Smooth muscle cell (in vitro differentiated cells): ENCODE measurements at regions not wholly inside any gene's neighbourhood (a gene's known extent, or its start where the extent isn't known, plus 50 kb on each side); places are given as distances from the start of the nearest gene placed in this dataset.

Source experiments
- DNase-seq: peaks from one replicate; lab custom pipeline; 2025; ENCODE audit not compliant: unreplicated experiment; lab: John Stamatoyannopoulos, UW
- H2AFZ ChIP-seq: fragments of 200-600 bp; sonication (generic); 2 replicates; pipeline ENCODE4 v1.6.0; 2016; ENCODE audit warnings: antibody characterized with exemption, low read depth, mild to moderate bottlenecking
- H3F3A ChIP-seq: fragments of 200-600 bp; sonication (generic); 2 replicates; pipeline ENCODE4 v1.6.0; 2017; ENCODE audit warnings: antibody characterized with exemption, low read depth
- H3K27ac ChIP-seq: fragments of 200-600 bp; sonication (generic); 2 replicates; pipeline ENCODE4 v1.5.1; 2016; ENCODE audit warnings: low read depth, mild to moderate bottlenecking
- H3K27me3 ChIP-seq: fragments of 200-600 bp; sonication (generic); 2 replicates; pipeline ENCODE4 v1.6.1; 2016; ENCODE audit warnings: low read depth, mild to moderate bottlenecking
- H3K36me3 ChIP-seq: fragments of 200-600 bp; sonication (generic); 2 replicates; pipeline ENCODE4 v1.5.1; 2016; ENCODE audit warnings: low read depth
- H3K4me1 ChIP-seq: fragments of 200-600 bp; sonication (generic); 2 replicates; pipeline ENCODE4 v1.5.1; 2016; ENCODE audit warnings: low read depth
- H3K4me2 ChIP-seq: fragments of 200-600 bp; sonication (generic); 2 replicates; pipeline ENCODE4 v1.6.0; 2016; ENCODE audit warnings: mild to moderate bottlenecking
- H3K4me3 ChIP-seq: fragments of 200-600 bp; sonication (generic); 2 replicates; pipeline ENCODE4 v1.5.1; 2016; ENCODE audit warnings: mild to moderate bottlenecking
- H3K79me2 ChIP-seq: fragments of 200-600 bp; sonication (generic); 2 replicates; pipeline ENCODE4 v1.6.0; 2016; ENCODE audit warnings: low read depth, mild to moderate bottlenecking
- H3K9ac ChIP-seq: fragments of 200-600 bp; sonication (generic); 2 replicates; pipeline ENCODE4 v1.6.0; 2016; ENCODE audit warnings: low read depth
- H3K9me3 ChIP-seq: fragments of 200-600 bp; sonication (generic); replicated peaks from 2 replicates; pipeline ENCODE4 v1.5.1; 2016; ENCODE audit warnings: low read depth
- H4K20me1 ChIP-seq: fragments of 200-600 bp; sonication (generic); 2 replicates; pipeline ENCODE4 v1.6.0; 2016; ENCODE audit warnings: low read depth
- WGBS: methylation state at CpG from one replicate; pipeline ENCODE4 v1.1.7; 2016; ENCODE audit warnings: low lambda C conversion rate; 5-methylcytosine and 5-hydroxymethylcytosine counted together
- TF ChIP-seq, protein P1 (sequence below): fragments of 200-600 bp; sonication (generic); IDR thresholded peaks from 2 replicates; pipeline ENCODE4 v1.5.1; 2017; ENCODE audit warnings: borderline replicate concordance, mild to moderate bottlenecking, antibody characterized with exemption; ENCODE audit not compliant: insufficient read depth, poor library complexity, severe bottlenecking

DNA sequence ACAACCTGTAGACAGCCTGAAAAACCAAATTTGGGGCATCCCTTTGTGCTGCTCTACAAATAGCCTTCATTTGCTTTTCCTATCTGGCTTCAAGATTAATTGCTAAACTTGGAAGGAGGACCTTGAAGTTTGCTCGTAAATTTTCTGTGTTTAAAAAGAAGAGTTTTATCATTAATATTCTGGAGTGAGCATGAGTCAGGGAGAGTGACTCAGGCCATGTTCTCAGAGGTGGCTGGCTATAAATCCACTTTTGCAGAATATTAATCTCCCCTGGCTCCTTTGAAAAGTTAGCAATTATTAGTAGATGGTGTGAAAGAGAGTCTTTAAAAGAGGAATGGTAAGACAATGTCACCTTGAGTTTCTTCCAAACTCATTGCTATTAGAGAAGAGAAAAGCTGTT is 91.0 kb downstream of the ANKEF1 start:
- no peaks in the 10 kb centered on the region for H3K4me1 ChIP-seq
- H3K79me2 ChIP-seq, result no peaks in the 10 kb centered on the region
- 23% methylated on average over 1 of the region's 1 CpG for WGBS
- peaks cover 3% of the 10 kb centered on the region for H3K27me3 ChIP-seq
- H3K9me3 ChIP-seq, result peaks cover 4% of the 10 kb centered on the region
- no peak overlapping the region for H3K9ac ChIP-seq
- no peaks in the 10 kb centered on the region for H4K20me1 ChIP-seq
- TF ChIP-seq, protein P1, sequence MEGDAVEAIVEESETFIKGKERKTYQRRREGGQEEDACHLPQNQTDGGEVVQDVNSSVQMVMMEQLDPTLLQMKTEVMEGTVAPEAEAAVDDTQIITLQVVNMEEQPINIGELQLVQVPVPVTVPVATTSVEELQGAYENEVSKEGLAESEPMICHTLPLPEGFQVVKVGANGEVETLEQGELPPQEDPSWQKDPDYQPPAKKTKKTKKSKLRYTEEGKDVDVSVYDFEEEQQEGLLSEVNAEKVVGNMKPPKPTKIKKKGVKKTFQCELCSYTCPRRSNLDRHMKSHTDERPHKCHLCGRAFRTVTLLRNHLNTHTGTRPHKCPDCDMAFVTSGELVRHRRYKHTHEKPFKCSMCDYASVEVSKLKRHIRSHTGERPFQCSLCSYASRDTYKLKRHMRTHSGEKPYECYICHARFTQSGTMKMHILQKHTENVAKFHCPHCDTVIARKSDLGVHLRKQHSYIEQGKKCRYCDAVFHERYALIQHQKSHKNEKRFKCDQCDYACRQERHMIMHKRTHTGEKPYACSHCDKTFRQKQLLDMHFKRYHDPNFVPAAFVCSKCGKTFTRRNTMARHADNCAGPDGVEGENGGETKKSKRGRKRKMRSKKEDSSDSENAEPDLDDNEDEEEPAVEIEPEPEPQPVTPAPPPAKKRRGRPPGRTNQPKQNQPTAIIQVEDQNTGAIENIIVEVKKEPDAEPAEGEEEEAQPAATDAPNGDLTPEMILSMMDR, result no peak
- H3F3A ChIP-seq, result no peaks in the 10 kb centered on the region
- H3K4me2 ChIP-seq, result peak overlapping the region; percentile 45
- DNase-seq, result no peak
- H3K36me3 ChIP-seq, result no peaks in the 10 kb centered on the region
- H3K4me3 ChIP-seq, result no peak overlapping the region
- H2AFZ ChIP-seq, result no peak overlapping the region
- no peak overlapping the region for H3K27ac ChIP-seq

DNA sequence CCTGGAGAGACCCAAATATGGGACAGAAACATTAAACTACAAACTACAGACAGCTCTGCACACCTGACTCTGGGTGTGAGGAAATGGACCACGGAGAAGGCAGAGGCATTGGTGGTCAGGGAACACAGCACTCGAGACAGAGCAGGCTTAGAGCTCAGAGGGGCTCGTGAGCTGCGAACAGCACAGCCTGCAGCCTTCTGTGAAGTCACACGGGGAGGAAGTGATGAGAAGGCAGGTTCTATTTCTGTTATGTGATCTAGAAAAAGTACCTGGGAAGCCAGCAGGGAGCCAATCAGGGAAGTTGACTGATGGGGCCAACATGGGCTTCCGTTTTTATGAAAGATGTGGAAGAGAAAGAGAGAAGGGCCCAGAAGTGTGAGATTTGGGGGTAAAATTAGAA is 88.9 kb upstream of the SNAP25 start:
- no peaks in the 10 kb centered on the region for H3F3A ChIP-seq
- DNase-seq, result no peak
- WGBS, result 83% methylated on average over 6 of the region's 6 CpGs
- TF ChIP-seq, protein P1, result no peak
- H3K4me2 ChIP-seq, result no peak overlapping the region
- peaks cover 3% of the 10 kb centered on the region for H3K9me3 ChIP-seq
- no peaks in the 10 kb centered on the region for H3K79me2 ChIP-seq
- H3K36me3 ChIP-seq, result no peaks in the 10 kb centered on the region
- no peaks in the 10 kb centered on the region for H4K20me1 ChIP-seq
- no peak overlapping the region for H3K4me3 ChIP-seq
- H3K27ac ChIP-seq, result no peak overlapping the region
- peaks cover 6% of the 10 kb centered on the region for H3K27me3 ChIP-seq
- H3K9ac ChIP-seq, result no peak overlapping the region
- peaks cover 3% of the 10 kb centered on the region for H3K4me1 ChIP-seq
- no peak overlapping the region for H2AFZ ChIP-seq

DNA sequence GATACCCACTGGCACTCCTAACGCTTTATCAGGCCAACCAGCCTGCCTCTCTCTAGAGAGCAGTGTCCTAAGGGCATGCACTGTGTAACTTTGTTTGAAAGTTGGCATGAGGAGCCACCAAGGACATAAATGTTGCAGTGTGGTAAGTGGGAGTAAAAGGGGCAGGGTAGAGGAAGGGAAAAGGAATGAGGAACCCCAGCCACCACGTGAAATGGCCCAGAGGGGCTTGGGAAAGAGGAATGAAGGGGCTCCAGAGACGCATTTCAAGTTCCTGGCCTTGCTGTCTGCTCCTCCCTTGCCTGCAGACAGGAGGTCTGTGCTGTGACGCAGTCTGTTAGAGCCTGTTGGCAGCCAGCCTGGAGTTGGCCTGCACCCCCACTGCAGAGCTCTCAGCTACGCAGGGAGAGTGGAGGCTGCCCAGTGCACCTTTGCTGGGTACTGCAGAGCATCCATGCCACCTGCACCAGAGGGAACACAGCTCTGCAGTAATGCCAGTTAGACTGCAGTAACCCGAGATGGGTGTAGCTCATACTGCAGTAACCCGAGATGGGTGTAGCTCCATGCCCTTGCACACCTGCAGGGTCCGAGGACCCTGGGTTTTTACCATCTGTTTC is 86.8 kb upstream of the SNAP25 start:
- TF ChIP-seq, protein P1, result no peak
- WGBS, result 57% methylated on average over 8 of the region's 8 CpGs
- H3K79me2 ChIP-seq, result no peaks in the 10 kb centered on the region
- H3K9ac ChIP-seq, result no peak overlapping the region
- no peak for DNase-seq
- H3K27ac ChIP-seq, result no peak overlapping the region
- peaks cover 6% of the 10 kb centered on the region for H3K27me3 ChIP-seq
- H3K4me1 ChIP-seq, result peaks cover 3% of the 10 kb centered on the region
- no peaks in the 10 kb centered on the region for H3F3A ChIP-seq
- no peak overlapping the region for H3K4me2 ChIP-seq
- no peaks in the 10 kb centered on the region for H4K20me1 ChIP-seq
- H3K36me3 ChIP-seq, result no peaks in the 10 kb centered on the region
- no peak overlapping the region for H3K4me3 ChIP-seq
- H3K9me3 ChIP-seq, result no peaks in the 10 kb centered on the region
- no peak overlapping the region for H2AFZ ChIP-seq

DNA sequence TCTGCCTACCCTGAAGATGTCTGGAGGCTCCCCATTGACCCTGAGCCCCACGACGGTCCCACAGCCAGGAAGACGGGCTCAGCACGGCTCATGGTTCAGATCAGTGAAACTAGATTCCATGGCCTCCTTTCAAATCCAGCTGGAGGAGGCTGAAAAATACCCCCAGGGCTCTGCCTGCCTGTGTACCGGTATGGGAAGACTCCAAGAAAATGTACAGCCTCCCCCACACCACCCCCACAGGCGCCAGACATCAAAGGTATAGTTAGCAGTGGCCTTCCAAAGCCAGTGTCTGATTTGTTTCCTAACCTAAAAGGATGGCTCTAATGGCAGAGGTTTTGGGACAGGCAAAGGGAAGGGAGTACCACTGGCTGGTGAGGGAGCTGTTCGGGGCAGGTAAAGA is 86.2 kb upstream of the SNAP25 start:
- H3K9ac ChIP-seq, result no peak overlapping the region
- no peak overlapping the region for H3K4me3 ChIP-seq
- H3K4me1 ChIP-seq, result peaks cover 3% of the 10 kb centered on the region
- H3K9me3 ChIP-seq, result no peaks in the 10 kb centered on the region
- DNase-seq, result no peak
- H3K36me3 ChIP-seq, result no peaks in the 10 kb centered on the region
- no peaks in the 10 kb centered on the region for H3K79me2 ChIP-seq
- peaks cover 6% of the 10 kb centered on the region for H3K27me3 ChIP-seq
- H3F3A ChIP-seq, result no peaks in the 10 kb centered on the region
- H2AFZ ChIP-seq, result no peak overlapping the region
- no peak overlapping the region for H3K4me2 ChIP-seq
- no peaks in the 10 kb centered on the region for H4K20me1 ChIP-seq
- 72% methylated on average over 7 of the region's 7 CpGs for WGBS
- TF ChIP-seq, protein P1, result no peak
- no peak overlapping the region for H3K27ac ChIP-seq
